GM18870 (cell line): ENCODE measurements at regions not wholly inside any gene's neighbourhood (a gene's known extent, or its start where the extent isn't known, plus 50 kb on each side); places are given as distances from the start of the nearest gene placed in this dataset.
"Not testable (repeated sequence)": the region's sequence is repeated elsewhere in the genome, so short reads cannot be mapped to it uniquely, and the experiment has no call there.

ENCODE experiments used
- ATAC-seq: cut with Tn5 transposase; IDR thresholded peaks from one replicate; pipeline ENCODE4 v1.9.1; 2021; ENCODE audit warnings: moderate library complexity; ENCODE audit not compliant: unreplicated experiment

DNA sequence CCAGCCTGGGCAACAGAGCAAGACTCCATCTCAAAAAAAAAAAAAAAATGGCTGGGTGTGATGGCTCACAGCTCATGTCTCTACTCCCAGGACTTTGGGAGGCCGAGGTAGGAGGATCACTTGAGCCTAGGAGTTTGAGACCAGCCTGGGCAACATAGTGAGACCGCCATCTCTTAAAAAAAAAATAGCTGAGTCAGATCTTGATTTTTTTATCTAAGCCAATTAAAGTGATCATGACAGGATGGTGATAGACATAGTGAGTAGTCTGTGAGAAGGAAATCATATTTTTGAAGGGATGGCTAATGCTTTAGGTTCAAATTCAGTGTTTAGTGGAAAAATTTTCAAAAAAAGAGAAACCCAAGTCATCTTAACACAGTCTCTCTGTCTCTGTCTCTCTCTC, 114.6 kb upstream of the JARID2 start:
- no peak for ATAC-seq

DNA sequence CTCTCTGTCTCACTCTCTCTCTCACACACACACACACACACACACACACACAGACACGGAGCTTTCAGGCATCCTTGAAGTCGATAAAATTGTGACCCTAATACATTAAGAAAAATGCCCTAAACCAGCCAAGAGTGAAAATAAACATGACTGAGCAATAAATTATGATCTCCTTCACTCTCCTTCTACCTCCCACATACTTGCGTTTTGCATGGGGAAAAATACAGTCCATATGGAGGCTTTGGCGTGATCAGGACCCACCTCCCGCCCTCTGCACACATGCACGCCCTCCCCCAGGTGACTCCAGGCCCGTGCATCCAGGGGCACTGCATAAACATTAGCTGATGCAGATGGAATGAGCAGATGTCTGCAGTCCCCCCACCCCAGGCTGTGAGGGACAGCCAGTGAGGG, 114.2 kb upstream of the JARID2 start:
- ATAC-seq: no peak

DNA sequence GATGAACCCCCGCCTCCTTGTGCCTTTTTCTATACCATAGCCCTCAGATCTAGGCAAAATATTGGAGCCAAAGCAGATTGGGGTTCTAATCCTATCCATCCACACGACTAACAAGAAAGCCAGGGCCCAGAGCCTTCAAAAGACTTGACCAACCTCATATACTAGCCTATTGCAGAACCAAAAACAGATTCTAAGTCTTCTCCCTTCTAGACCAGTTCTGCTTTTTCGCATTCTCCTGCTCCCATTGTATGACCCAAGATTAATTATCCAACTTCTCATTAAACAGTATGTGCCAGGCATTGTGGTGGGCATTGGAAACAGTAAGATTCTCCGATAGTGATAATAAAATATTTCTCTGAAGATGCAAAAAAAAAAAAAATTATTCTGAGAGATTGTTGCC, 113.7 kb upstream of the JARID2 start:
- no peak for ATAC-seq

DNA sequence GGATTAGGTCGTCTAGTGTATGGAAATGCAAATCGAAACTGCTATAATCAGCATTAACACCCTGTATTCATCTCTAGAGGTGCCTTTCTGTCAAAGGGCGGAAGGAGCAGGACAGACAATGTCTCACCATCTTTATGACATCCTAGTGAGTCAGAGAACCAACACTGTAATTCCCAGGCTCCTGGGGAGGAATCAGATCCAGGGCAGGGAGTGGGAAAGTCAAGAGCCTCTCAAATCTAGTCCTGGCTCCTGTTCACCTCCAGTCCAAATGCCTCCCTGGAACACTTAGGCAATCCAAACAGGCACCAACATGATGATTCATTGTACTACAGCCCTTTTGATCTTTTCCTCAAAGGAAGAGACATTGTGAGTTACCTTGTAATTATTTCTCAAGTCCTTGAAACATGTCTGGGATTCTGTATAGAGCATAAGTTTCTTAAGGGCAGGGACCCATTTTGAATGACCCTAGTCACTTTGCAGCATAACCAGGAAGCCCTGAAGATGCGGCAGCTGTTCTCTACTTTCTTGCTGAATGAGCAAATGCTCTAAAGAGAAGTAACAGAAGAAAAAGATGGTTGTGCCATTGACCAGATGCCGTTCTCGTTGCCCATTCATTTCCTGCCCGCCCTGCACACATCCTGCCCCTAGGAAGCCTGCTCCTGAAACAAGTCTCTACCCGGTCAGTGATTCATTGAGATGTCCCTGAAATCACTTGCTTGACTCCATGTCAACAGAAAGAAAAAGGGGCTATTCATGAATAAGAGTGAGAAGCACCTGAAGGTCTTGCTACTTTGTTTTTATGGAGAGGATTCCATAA, 112.8 kb upstream of the JARID2 start:
- ATAC-seq: no peak

GRCh38 chr6:15137086-15137485, 108.8 kb upstream of the JARID2 start:
- ATAC-seq: no peak

DNA sequence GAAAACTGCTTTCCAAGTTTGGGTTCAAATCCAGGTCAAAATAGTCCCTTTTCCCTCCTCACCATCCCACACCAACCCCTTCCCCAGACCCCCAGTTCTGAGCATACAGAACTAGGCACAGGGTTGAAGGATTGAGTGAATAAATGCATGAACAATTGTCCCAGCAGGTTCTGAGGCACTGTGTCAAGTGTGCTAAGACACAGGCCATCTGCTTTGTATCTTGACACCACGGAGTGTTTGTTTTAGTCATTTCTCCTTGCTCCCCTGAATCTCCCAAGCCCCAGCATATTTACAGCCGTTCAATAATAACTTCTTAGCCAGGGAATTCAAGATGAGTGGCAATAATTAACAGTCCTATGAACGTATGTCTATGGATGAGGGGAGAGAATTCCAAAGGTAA, 102.8 kb upstream of the JARID2 start:
- no peak for ATAC-seq

GRCh38 chr6:15143540-15143939, 102.3 kb upstream of the JARID2 start:
- no peak for ATAC-seq

DNA sequence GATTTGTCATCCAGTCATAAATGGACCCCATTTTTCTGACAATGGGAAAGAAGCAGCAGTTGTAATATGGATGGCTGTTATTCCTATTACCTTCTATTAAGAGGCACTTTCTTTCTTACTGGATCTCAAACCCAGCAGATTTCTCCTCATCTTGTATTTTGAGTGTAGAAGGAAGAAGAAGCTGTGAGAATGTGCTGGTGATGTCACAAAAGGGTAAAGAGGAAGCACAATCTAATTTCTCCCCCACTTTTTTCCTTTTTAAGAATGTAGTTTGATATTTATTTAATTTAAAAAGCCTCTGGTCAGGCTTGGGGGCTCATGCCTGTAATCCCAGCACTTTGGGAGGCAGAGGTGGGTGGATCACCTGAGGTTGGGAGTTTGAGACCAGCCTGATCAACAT, 100.0 kb upstream of the JARID2 start:
- ATAC-seq: no peak

DNA sequence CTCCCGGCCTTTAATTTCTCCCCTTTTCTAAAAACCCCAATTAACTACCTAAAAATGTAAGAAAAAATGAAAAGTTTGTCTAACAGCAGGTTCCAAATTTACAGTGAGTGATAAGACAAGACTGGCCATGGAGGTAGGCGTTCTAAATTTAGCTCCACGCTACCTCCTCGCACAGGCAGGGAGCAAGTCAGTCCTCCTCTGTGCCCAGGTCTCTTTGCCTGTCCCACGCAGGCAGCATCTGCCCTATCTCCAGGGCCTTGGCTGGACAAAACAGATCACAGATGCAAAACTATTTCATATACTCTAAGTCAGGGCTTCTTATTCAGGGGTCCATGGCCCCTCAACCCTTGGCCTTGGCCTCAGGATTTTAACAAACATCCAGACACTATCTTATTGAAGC, 98.0 kb upstream of the JARID2 start:
- no peak for ATAC-seq

DNA sequence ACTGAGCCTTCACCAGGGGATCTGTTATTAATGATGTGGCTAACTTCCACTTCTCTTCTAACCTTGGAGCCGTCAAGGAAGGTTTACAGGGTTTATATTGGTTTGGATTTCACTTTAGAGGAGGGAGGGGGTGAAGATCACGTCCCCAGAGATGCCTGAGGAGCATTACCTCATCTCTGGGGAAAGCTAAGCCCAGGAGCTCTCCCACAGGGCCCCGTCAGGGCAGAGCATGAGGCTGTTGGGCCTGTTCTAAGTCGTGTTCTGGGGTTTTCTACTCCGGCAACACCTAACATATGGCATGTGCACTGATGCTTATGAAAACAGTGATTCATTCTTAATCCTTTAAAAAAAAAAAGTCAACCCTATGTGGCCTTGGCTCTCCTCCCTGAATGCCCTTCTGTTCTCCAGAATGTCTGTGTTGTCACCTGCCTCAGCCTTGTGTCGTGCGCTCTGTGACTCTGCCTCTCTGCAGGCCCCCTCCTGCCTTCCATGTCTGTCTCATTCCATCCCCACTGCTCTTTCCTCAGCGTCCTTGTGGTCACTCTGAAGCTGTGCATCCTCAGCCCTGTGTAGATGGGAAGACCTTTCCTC, 97.4 kb upstream of the JARID2 start:
- no peak for ATAC-seq

GRCh38 chr6:15150207-15150606, 95.7 kb upstream of the JARID2 start:
- no peak for ATAC-seq

- no peak for ATAC-seq
These were observed 93.2 kb upstream of the JARID2 start for GRCh38 chr6:15152700-15153099.

GRCh38 chr6:15153191-15153590, 92.7 kb upstream of the JARID2 start:
- no peak for ATAC-seq

DNA sequence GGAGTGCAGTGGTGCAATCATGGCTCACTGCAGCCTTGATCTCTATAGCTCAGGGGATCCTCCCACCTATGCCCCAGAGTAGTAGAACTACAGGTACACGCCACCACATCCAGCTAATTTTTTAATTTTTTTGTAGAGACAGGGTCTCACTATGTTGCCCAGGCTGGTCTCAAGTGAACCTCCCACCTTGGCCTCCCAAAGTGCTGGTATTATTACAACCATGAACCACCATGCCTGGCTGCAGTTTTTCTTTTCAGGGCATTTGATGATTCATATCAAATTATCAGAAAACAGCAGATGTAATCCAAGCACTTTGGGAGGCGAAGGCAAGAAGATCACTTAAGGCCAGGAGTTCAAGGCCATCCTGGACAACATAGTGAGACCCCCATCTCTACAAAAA, 88.4 kb upstream of the JARID2 start:
- ATAC-seq: no peak

DNA sequence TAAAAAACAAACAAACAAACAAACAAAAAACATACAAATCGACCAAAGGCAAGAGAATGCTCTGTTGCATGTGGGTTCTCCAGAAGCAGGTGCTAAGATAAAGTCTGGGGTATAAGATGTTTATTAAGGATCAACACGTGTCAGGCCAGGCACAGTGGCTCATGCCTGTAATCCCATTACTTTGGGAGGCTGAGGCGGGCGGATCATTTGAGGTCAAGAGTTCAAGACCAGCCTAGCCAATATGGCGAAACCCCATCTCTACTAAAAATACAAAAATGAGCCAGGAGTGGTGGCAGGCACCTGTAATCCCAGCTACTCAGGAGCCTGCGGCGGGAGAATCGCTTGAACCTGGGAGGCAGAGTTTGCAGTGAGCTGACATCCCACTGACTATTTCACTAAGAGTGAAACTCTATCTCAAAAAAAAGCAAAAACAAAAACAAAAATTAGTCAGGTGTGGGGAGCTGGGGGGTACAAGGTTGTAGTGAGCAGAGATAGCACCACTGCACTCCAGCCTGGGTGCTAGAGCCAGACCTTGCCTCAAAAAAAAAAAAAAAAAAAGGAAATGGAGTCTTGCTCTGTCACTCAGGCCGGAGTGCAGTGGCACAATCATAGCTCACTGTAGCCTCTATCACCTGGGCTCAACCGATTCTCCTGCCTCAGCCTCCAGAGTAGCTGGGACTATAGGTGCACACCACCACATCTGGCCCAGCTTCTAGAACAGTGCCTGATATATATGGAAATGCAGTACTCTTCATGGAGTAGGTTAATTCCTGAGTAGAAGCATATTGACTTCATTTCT, 86.8 kb upstream of the JARID2 start:
- ATAC-seq: no peak

DNA sequence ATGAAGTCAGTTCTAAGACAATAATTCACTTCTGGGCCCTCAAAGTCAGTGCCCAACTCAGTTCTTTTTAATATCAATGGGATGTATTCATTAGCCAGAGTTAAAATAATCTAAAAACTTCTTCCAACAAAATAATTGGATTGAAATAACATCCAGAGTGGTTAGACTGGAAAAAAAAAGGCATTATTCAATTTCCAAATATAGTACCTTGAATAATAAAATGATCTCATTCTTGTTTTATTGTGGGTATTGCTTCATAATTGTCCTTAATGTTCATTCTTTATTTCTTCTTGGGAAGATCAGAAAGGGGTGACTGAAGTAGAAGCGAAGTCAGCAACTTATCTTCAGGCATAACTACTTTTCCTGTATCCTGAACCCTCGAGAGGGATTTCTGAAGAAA, 85.1 kb upstream of the JARID2 start:
- no peak for ATAC-seq

GRCh38 chr6:15164855-15165254, 81.0 kb upstream of the JARID2 start:
- ATAC-seq: not testable (repeated sequence)

DNA sequence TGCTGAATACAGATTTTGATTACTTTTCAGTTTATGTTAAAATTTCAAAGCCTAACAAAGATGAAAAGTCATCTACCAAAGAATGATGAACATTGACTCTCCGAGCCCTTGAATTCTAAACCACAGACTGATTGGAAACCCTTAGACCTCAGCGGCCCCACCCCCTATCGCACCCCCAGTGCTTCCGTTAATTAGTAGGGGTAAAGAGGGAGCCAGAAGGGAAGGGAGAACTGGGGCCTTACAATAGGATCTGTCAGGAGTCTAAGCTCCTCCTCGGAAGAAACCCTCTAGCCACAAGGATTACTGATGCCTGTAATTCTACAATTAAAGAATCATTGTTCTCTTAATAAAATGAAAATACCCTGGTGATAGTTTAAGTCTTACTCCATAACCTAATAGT, 79.7 kb upstream of the JARID2 start:
- ATAC-seq: no peak

- no peak for ATAC-seq
These were observed 75.7 kb upstream of the JARID2 start for GRCh38 chr6:15170126-15170525.

DNA sequence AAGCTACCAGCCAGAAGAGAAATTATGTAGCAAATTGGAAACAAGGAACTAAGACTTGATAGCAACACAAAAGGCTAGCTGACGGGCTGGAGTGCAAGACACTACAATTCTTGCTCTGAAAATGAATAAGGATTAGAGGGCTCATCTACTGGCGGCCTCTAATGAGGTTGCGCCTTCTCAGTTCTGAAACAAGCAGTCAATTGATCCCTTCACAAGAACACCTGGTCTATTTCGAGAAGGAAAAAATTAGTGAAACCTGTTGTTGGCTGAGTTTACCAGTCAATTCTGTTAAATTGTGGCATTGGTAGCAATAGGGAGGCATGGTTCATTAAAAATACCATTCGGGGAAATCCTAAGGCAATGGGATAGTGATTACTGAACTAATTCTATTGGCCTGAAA, 74.8 kb upstream of the JARID2 start:
- ATAC-seq: no peak

- no peak for ATAC-seq
These were observed 69.0 kb upstream of the JARID2 start for GRCh38 chr6:15176816-15177370.

- ATAC-seq: no peak
These were observed 61.9 kb upstream of the JARID2 start for GRCh38 chr6:15183979-15184378.
